Liver (tissue), 8 donors: ENCODE measurements at regions not wholly inside any gene's neighbourhood (a gene's known extent, or its start where the extent isn't known, plus 50 kb on each side); places are given as distances from the start of the nearest gene placed in this dataset.

Experiments used
- DNase-seq: peaks from one replicate; pipeline ENCODE4 v3.0.0-alpha.2; 2017; ENCODE audit warnings: low spot score
- H3K27ac ChIP-seq, 2 donors: one replicate each; pipeline ENCODE4 v1.7.0; 2013; ENCODE audit warnings: inconsistent platforms in 2 of 2, low read length in 2 of 2, control low read depth in 1 of 2, low read depth in 1 of 2, mild to moderate bottlenecking in 1 of 2
- H3K27me3 ChIP-seq, 4 donors: one replicate each; pipeline versions ENCODE4 v1.6.1 to v1.7.0; 2013; ENCODE audit warnings: low read length in 3 of 4, inconsistent platforms in 1 of 4, mild to moderate bottlenecking in 1 of 4, moderate library complexity in 1 of 4; ENCODE audit not compliant: control insufficient read depth in 4 of 4, insufficient read depth in 4 of 4
- H3K36me3 ChIP-seq, 4 donors: one replicate each; pipeline versions ENCODE4 v1.6.1 to v1.7.0; 2013; ENCODE audit warnings: low read length in 3 of 4, mild to moderate bottlenecking in 3 of 4, low read depth in 1 of 4, moderate library complexity in 1 of 4; ENCODE audit not compliant: control insufficient read depth in 4 of 4, insufficient read depth in 3 of 4
- H3K4me1 ChIP-seq, 4 donors: one replicate each; pipeline versions ENCODE4 v1.6.1 to v1.7.0; 2013; ENCODE audit warnings: low read length in 3 of 4, mild to moderate bottlenecking in 3 of 4, moderate library complexity in 1 of 4; ENCODE audit not compliant: control insufficient read depth in 4 of 4, insufficient read depth in 4 of 4
- H3K4me3 ChIP-seq, 3 donors: one replicate each; pipeline versions ENCODE4 v1.6.1 to v1.7.0; 2013; ENCODE audit warnings: low read length in 3 of 3, control low read depth in 1 of 3, low read depth in 1 of 3, mild to moderate bottlenecking in 1 of 3
- H3K9ac ChIP-seq, 2 donors: one replicate each; pipeline ENCODE4 v1.7.0; 2013; ENCODE audit warnings: low read length in 2 of 2, mild to moderate bottlenecking in 2 of 2, moderate library complexity in 2 of 2, control low read depth in 1 of 2, low read depth in 1 of 2
- H3K9me3 ChIP-seq, 4 donors: one replicate each; pipeline versions ENCODE4 v1.6.1 to v1.7.0; 2013; ENCODE audit warnings: low read length in 3 of 4; ENCODE audit not compliant: control insufficient read depth in 4 of 4
- EGR1 ChIP-seq, 2 donors: IDR thresholded peaks; 2 replicates each; pipeline ENCODE4 v1.6.1; 2016 to 2018; ENCODE audit warnings: antibody characterized with exemption in 2 of 2, low read depth in 2 of 2
- FOXA1 ChIP-seq: IDR thresholded peaks from 2 replicates; pipeline ENCODE4 v1.6.1; 2016; ENCODE audit warnings: antibody characterized with exemption
- FOXA2 ChIP-seq: IDR thresholded peaks from 2 replicates; pipeline ENCODE4 v1.6.1; 2016; ENCODE audit warnings: antibody characterized with exemption
- GABPA ChIP-seq, 2 donors: IDR thresholded peaks in 1 of 2; conservative IDR thresholded peaks in 1 of 2; 2 replicates each; pipeline ENCODE4 v1.6.1; 2016; ENCODE audit warnings: antibody characterized with exemption in 2 of 2, mild to moderate bottlenecking in 1 of 2, moderate library complexity in 1 of 2
- HNF4A ChIP-seq, 2 donors: conservative IDR thresholded peaks; 2 replicates each; pipeline ENCODE4 v1.6.1; 2016; ENCODE audit warnings: antibody characterized with exemption in 2 of 2, mild to moderate bottlenecking in 2 of 2
- HNF4G ChIP-seq: IDR thresholded peaks from 2 replicates; pipeline ENCODE4 v1.6.1; 2016; ENCODE audit warnings: antibody characterized with exemption
- JUND ChIP-seq, 2 donors: IDR thresholded peaks; 2 replicates each; pipeline ENCODE4 v1.6.1; 2016; ENCODE audit warnings: antibody characterized with exemption in 2 of 2
- NR2F2 ChIP-seq: IDR thresholded peaks from 2 replicates; pipeline ENCODE4 v1.6.1; 2016; ENCODE audit warnings: antibody characterized with exemption
- RAD21 ChIP-seq, 2 donors: IDR thresholded peaks; 2 replicates each; pipeline ENCODE4 v1.6.1; 2016; ENCODE audit warnings: antibody characterized with exemption in 2 of 2, mild to moderate bottlenecking in 2 of 2
- RXRA ChIP-seq, 2 donors: IDR thresholded peaks; 2 replicates each; pipeline ENCODE4 v1.6.1; 2017 to 2018; ENCODE audit warnings: antibody characterized with exemption in 2 of 2, mild to moderate bottlenecking in 1 of 2
- TAF1 ChIP-seq: conservative IDR thresholded peaks from 2 replicates; pipeline ENCODE4 v1.6.1; 2016; ENCODE audit warnings: antibody characterized with exemption, mild to moderate bottlenecking
- YY1 ChIP-seq: IDR thresholded peaks from 2 replicates; pipeline ENCODE4 v1.6.1; 2016; ENCODE audit warnings: antibody characterized with exemption, mild to moderate bottlenecking
- WGBS: extraction: QIAGEN DNeasy Blood & Tissue Kit; methylation state at CpG from one replicate; pipeline ENCODE4 v1.1.7; 2013; 5-methylcytosine and 5-hydroxymethylcytosine counted together
- TF ChIP-seq, protein P1 (sequence below): IDR thresholded peaks from 2 replicates; pipeline ENCODE4 v1.6.1; 2016; ENCODE audit warnings: antibody characterized with exemption
- TF ChIP-seq, protein P2 (sequence below): IDR thresholded peaks from 2 replicates; pipeline ENCODE4 v1.6.1; 2016; ENCODE audit warnings: antibody characterized with exemption
- TF ChIP-seq, protein P3 (sequence below): IDR thresholded peaks from 2 replicates; pipeline ENCODE4 v1.6.1; 2016; ENCODE audit warnings: antibody characterized with exemption
- TF ChIP-seq, protein P4 (sequence below): IDR thresholded peaks from 2 replicates; pipeline ENCODE4 v1.6.1; 2016; ENCODE audit warnings: antibody characterized with exemption, mild to moderate bottlenecking
- TF ChIP-seq, protein P5 (sequence below): fragments of 150-350 bp; IDR thresholded peaks from 2 replicates; pipeline ENCODE4 v1.5.1; 2017; ENCODE audit warnings: improper control_type of control experiment, low read depth, low read length; ENCODE audit not compliant: missing input control
- donor health status: healthy.
- donor health status: healthy.
- donor health status: healthy.
- donor health status: healthy.
- donor health status: healthy.

DNA sequence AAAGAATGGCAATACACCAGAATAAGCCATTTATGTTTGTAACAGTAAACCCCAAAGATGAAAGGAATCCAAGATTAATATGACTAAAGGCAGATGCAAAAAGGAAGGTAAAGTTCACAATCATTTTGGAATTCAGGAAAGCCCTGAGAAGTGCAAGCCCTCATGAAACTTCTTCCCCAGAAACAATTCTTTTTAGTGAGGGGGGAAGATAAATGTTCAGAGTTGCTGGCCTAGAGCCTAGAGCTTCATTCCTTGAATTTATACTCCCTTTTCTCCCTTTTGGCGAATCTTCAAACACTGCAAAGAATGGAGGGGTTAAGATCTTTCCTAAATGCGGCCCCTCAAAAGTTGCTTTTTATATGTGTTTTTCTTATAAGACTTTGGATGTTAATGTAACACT, 368.8 kb downstream of the MEIS1 start:
- H3K36me3 ChIP-seq: no peaks in the 10 kb centered on the region
- TF ChIP-seq GABPA (IDR thresholded peaks at IDR 0.05 in 1 of 2, conservative IDR thresholded peaks at IDR 0.05 in 1 of 2): no peak
- TF ChIP-seq, protein P1, sequence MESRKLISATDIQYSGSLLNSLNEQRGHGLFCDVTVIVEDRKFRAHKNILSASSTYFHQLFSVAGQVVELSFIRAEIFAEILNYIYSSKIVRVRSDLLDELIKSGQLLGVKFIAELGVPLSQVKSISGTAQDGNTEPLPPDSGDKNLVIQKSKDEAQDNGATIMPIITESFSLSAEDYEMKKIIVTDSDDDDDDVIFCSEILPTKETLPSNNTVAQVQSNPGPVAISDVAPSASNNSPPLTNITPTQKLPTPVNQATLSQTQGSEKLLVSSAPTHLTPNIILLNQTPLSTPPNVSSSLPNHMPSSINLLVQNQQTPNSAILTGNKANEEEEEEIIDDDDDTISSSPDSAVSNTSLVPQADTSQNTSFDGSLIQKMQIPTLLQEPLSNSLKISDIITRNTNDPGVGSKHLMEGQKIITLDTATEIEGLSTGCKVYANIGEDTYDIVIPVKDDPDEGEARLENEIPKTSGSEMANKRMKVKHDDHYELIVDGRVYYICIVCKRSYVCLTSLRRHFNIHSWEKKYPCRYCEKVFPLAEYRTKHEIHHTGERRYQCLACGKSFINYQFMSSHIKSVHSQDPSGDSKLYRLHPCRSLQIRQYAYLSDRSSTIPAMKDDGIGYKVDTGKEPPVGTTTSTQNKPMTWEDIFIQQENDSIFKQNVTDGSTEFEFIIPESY: no peak
- no peak for TF ChIP-seq NR2F2
- no peak for TF ChIP-seq TAF1
- TF ChIP-seq RXRA (IDR thresholded peaks at IDR 0.05): no peak
- no peak for TF ChIP-seq HNF4G
- TF ChIP-seq, protein P2, sequence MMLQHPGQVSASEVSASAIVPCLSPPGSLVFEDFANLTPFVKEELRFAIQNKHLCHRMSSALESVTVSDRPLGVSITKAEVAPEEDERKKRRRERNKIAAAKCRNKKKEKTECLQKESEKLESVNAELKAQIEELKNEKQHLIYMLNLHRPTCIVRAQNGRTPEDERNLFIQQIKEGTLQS: no peak
- no peak for TF ChIP-seq FOXA2
- TF ChIP-seq FOXA1: no peak
- no peak for TF ChIP-seq YY1
- no peak overlapping the region for H3K27ac ChIP-seq
- H3K4me3 ChIP-seq: no peak overlapping the region
- WGBS: 88% methylated on average over 2 of the region's 2 CpGs
- no peak overlapping the region for H3K9ac ChIP-seq
- H3K9me3 ChIP-seq: no peaks in the 10 kb centered on the region
- DNase-seq: no peak
- H3K27me3 ChIP-seq: peaks cover 0 to 9% (median 0%) of the 10 kb centered on the region in 4 donors
- H3K4me1 ChIP-seq: no peaks in the 10 kb centered on the region

DNA sequence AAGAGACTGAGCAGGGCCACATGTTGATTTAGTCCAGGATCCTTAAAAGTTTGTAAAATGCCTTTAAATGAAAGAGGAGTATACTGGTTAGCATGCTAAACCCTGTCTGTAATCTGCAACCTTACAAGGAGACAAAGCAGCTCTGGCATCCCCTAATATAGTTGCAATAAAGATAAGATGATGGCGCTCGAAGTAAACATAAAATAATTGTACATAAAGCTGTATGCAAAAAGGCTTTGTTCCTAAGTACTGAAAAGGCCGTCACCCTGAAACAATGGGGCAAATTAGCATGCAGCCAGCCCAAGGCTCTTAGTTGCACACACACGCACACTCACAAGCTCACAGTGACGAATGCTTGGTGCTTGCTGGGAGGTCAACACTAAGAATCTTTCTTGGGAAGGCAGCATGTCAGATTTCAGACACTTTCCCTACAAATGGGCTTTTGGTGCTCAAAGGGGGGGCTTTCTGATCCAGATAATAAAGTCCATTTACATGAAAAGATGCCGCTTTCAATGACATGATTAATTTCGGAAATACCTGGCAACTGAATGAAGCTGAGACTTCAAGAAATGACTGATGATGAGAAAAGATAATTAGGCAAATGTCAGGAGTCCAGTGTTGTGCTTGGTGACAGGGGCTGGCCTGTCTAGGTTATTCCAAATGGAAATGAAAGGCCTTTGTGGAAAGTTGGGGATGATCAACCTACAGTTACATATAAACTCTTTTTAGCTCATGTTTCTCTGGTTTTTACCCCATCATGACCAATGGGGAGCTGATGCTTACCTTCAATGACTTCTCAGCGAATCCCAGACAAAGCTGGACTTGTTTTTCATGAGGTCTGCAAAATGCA, 370.3 kb downstream of the MEIS1 start:
- Histone ChIP-seq H3K36me3 (no peaks in the 10 kb centered on the region), H3K4me3 (no peak overlapping the region), H3K27me3 (peaks cover 0 to 8% (median 0%) of the 10 kb centered on the region in 4 donors), H3K27ac (no peak overlapping the region), H3K4me1 (no peaks in the 10 kb centered on the region), H3K9ac (no peak overlapping the region), H3K9me3 (no peaks in the 10 kb centered on the region)
- TF ChIP-seq, protein P1: no peak
- TF ChIP-seq TAF1: no peak
- TF ChIP-seq, protein P3, sequence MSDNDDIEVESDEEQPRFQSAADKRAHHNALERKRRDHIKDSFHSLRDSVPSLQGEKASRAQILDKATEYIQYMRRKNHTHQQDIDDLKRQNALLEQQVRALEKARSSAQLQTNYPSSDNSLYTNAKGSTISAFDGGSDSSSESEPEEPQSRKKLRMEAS: no peak
- no peak for TF ChIP-seq HNF4A (conservative IDR thresholded peaks at IDR 0.05)
- no peak for TF ChIP-seq NR2F2
- TF ChIP-seq, protein P2: no peak
- TF ChIP-seq GABPA (IDR thresholded peaks at IDR 0.05 in 1 of 2, conservative IDR thresholded peaks at IDR 0.05 in 1 of 2): no peak
- TF ChIP-seq HNF4G: no peak
- TF ChIP-seq YY1: no peak
- TF ChIP-seq, protein P4, sequence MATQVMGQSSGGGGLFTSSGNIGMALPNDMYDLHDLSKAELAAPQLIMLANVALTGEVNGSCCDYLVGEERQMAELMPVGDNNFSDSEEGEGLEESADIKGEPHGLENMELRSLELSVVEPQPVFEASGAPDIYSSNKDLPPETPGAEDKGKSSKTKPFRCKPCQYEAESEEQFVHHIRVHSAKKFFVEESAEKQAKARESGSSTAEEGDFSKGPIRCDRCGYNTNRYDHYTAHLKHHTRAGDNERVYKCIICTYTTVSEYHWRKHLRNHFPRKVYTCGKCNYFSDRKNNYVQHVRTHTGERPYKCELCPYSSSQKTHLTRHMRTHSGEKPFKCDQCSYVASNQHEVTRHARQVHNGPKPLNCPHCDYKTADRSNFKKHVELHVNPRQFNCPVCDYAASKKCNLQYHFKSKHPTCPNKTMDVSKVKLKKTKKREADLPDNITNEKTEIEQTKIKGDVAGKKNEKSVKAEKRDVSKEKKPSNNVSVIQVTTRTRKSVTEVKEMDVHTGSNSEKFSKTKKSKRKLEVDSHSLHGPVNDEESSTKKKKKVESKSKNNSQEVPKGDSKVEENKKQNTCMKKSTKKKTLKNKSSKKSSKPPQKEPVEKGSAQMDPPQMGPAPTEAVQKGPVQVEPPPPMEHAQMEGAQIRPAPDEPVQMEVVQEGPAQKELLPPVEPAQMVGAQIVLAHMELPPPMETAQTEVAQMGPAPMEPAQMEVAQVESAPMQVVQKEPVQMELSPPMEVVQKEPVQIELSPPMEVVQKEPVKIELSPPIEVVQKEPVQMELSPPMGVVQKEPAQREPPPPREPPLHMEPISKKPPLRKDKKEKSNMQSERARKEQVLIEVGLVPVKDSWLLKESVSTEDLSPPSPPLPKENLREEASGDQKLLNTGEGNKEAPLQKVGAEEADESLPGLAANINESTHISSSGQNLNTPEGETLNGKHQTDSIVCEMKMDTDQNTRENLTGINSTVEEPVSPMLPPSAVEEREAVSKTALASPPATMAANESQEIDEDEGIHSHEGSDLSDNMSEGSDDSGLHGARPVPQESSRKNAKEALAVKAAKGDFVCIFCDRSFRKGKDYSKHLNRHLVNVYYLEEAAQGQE: no peak
- no peak for TF ChIP-seq JUND (IDR thresholded peaks at IDR 0.05)
- TF ChIP-seq RXRA (IDR thresholded peaks at IDR 0.05): no peak
- TF ChIP-seq FOXA2: no peak
- no peak for TF ChIP-seq EGR1 (IDR thresholded peaks at IDR 0.05; ENCODE audit: low read depth in 2 of 2)
- no peak for TF ChIP-seq RAD21 (IDR thresholded peaks at IDR 0.05)
- TF ChIP-seq FOXA1: no peak
- TF ChIP-seq, protein P5, sequence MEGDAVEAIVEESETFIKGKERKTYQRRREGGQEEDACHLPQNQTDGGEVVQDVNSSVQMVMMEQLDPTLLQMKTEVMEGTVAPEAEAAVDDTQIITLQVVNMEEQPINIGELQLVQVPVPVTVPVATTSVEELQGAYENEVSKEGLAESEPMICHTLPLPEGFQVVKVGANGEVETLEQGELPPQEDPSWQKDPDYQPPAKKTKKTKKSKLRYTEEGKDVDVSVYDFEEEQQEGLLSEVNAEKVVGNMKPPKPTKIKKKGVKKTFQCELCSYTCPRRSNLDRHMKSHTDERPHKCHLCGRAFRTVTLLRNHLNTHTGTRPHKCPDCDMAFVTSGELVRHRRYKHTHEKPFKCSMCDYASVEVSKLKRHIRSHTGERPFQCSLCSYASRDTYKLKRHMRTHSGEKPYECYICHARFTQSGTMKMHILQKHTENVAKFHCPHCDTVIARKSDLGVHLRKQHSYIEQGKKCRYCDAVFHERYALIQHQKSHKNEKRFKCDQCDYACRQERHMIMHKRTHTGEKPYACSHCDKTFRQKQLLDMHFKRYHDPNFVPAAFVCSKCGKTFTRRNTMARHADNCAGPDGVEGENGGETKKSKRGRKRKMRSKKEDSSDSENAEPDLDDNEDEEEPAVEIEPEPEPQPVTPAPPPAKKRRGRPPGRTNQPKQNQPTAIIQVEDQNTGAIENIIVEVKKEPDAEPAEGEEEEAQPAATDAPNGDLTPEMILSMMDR: no peak
- DNase-seq: no peak
- WGBS: 70% methylated on average over 8 of the region's 8 CpGs
